Stomach (tissue), 8 donors: ENCODE measurements at regions not wholly inside any gene's neighbourhood (a gene's known extent, or its start where the extent isn't known, plus 50 kb on each side); places are given as distances from the start of the nearest gene placed in this dataset.
A peak's percentile ranks its signal among the peaks of the same experiment; 100 is the strongest.

ENCODE experiments used
- DNase-seq, 2 donors: peaks; one replicate each; pipeline versions ENCODE4 v3.0.0 to v3.0.0-alpha.2; 2013 to 2019
- H3K27ac ChIP-seq, 5 donors: fragments of 200-600 bp in 4 of 5; sonication (generic) in 4 of 5; one replicate each; pipeline ENCODE4 v1.5.1; 2013 to 2019; ENCODE audit warnings: mild to moderate bottlenecking in 1 of 5, moderate library complexity in 1 of 5
- H3K27me3 ChIP-seq, 3 donors: fragments of 200-600 bp; sonication (generic); one replicate each; pipeline ENCODE4 v1.5.1; 2017 to 2019; ENCODE audit warnings: mixed run types in 1 of 3
- H3K36me3 ChIP-seq, 4 donors: fragments of 200-600 bp; sonication (generic); 1 replicate in 3 of 4; 2 replicates in 1 of 4; pipeline ENCODE4 v1.5.1; 2016 to 2019
- H3K4me1 ChIP-seq, 4 donors: fragments of 200-600 bp; sonication (generic); one replicate each; pipeline ENCODE4 v1.5.1; 2016 to 2019
- H3K4me3 ChIP-seq, 4 donors: fragments of 200-600 bp; sonication (generic) in 3 of 4; one replicate each; pipeline ENCODE4 v1.5.1; 2016 to 2019; ENCODE audit warnings: mild to moderate bottlenecking in 1 of 4
- H3K9me3 ChIP-seq, 4 donors: fragments of 200-600 bp; sonication (generic); one replicate each; pipeline ENCODE4 v1.5.1; 2016 to 2019
- EP300 ChIP-seq: sonication (generic); formaldehyde crosslinking; IDR thresholded peaks from one replicate; pipeline ENCODE4 v1.6.1; 2017; ENCODE audit warnings: antibody characterized with exemption
- POLR2A ChIP-seq, 4 donors: fragments of 450-650 bp; IDR thresholded peaks; one replicate each; pipeline ENCODE4 v1.6.1; 2016; ENCODE audit warnings: antibody characterized with exemption in 4 of 4, control low read depth in 2 of 4, mild to moderate bottlenecking in 1 of 4, moderate library complexity in 1 of 4
- POLR2AphosphoS5 ChIP-seq, 3 donors: sonication (generic); formaldehyde crosslinking; IDR thresholded peaks; one replicate each; pipeline ENCODE4 v1.6.1; 2016; ENCODE audit warnings: antibody characterized with exemption in 3 of 3
- WGBS, 5 donors: extraction: QIAGEN DNeasy Blood & Tissue Kit in 3 of 5; methylation state at CpG; one replicate each; pipeline versions ENCODE4 v1.1.5 to v1.1.7; 2013 to 2018; 5-methylcytosine and 5-hydroxymethylcytosine counted together
- intact Hi-C: fragments of 100-400 bp; cut with DNase I; formaldehyde crosslinking; loops from one replicate; pipeline ENCODE4 v1.15.1; 2023; ENCODE audit warnings: low total_unique reads
- TF ChIP-seq, protein P1 (sequence below), 7 experiments: fragments of 450-650 bp in 4 of 7; fragments of 200-600 bp in 3 of 7; sonication (generic) in 3 of 7; IDR thresholded peaks; one replicate each; pipeline ENCODE4 v1.5.1; 2016 to 2019; ENCODE audit warnings: antibody characterized with exemption in 7 of 7, control low read depth in 2 of 7, mild to moderate bottlenecking in 1 of 7
- donor health status: healthy with polysubstance abuse.
- donor health status: Bipolar disorder and iron deficiency.
- donor health status: healthy.

DNA sequence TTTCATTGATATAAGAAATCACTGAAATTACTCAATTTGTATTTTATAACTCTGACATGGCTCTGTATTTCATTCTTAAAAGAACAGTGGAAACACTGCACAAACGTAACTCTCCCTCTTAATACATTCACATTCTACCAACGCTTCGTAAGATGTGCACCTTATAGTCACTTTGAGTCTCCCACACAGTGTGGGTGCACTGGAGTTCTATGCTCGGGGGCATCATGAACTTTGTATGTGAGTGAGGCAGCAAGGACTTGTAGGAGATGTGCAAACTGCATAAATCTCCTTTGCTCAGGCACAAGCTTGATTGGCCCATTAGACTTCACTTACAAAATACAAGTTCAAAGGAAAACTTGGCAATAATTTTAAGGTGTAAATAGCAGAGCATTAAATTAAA, 2385.0 kb upstream of the TENM3 start:
- no peak for TF ChIP-seq EP300
- no peak for TF ChIP-seq POLR2AphosphoS5 (IDR thresholded peaks at IDR 0.05)
- TF ChIP-seq, protein P1, sequence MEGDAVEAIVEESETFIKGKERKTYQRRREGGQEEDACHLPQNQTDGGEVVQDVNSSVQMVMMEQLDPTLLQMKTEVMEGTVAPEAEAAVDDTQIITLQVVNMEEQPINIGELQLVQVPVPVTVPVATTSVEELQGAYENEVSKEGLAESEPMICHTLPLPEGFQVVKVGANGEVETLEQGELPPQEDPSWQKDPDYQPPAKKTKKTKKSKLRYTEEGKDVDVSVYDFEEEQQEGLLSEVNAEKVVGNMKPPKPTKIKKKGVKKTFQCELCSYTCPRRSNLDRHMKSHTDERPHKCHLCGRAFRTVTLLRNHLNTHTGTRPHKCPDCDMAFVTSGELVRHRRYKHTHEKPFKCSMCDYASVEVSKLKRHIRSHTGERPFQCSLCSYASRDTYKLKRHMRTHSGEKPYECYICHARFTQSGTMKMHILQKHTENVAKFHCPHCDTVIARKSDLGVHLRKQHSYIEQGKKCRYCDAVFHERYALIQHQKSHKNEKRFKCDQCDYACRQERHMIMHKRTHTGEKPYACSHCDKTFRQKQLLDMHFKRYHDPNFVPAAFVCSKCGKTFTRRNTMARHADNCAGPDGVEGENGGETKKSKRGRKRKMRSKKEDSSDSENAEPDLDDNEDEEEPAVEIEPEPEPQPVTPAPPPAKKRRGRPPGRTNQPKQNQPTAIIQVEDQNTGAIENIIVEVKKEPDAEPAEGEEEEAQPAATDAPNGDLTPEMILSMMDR (IDR thresholded peaks at IDR 0.05) = no peak
- no peak for TF ChIP-seq POLR2A (IDR thresholded peaks at IDR 0.05)
- 82 to 90% (median 86%) methylated on average over 4 of the region's 4 CpGs for WGBS, 5 donors
- no peaks in the 10 kb centered on the region for H3K36me3 ChIP-seq
- H3K4me1 ChIP-seq = no peaks in the 10 kb centered on the region
- no peaks in the 10 kb centered on the region for H3K27me3 ChIP-seq
- H3K27ac ChIP-seq = no peak overlapping the region
- no peak for DNase-seq
- no peaks in the 10 kb centered on the region for H3K9me3 ChIP-seq
- no peak overlapping the region for H3K4me3 ChIP-seq
- intact Hi-C loops = no loop called here

DNA sequence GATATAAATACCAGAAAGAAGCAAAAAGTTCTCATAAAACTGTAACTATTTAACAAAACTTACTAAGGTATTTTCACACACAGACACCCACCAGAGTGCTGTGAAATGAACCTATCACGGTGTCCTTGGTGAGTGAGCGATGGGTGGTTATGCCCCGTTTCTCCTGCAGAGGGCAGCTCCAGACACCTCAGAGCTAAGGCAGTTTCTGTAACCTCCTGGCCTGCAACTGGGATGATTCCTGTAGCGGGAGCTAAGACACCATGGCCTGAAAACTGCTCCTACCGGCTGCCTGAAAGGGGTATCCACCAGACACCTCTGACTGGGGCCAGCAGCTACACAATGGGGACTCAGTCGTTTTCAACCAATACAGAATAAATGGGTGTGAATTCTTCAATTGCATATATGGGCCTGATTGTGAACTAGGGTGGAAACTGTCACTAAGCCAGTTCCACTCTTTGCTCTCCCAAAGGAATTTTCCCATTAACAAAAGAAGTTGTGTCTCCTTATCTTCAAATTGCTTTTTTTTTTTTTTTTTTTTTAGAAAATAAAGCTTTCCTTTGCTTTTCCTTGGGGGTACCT, 2375.8 kb upstream of the TENM3 start:
- TF ChIP-seq, protein P1 (IDR thresholded peaks at IDR 0.05) = peak in 2 of 7 experiments; percentile 10 to 13
- no peak for TF ChIP-seq POLR2A (IDR thresholded peaks at IDR 0.05)
- H3K4me3 ChIP-seq = no peak overlapping the region
- H3K27me3 ChIP-seq = no peaks in the 10 kb centered on the region
- H3K36me3 ChIP-seq = no peaks in the 10 kb centered on the region
- intact Hi-C loops = no loop called here
- peak in 1 of 2 donors; percentile 63 for DNase-seq
- WGBS, 5 donors = 26 to 33% (median 32%) methylated on average over 6 of the region's 6 CpGs
- no peaks in the 10 kb centered on the region for H3K9me3 ChIP-seq
- no peaks in the 10 kb centered on the region for H3K4me1 ChIP-seq
- H3K27ac ChIP-seq = no peak overlapping the region

DNA sequence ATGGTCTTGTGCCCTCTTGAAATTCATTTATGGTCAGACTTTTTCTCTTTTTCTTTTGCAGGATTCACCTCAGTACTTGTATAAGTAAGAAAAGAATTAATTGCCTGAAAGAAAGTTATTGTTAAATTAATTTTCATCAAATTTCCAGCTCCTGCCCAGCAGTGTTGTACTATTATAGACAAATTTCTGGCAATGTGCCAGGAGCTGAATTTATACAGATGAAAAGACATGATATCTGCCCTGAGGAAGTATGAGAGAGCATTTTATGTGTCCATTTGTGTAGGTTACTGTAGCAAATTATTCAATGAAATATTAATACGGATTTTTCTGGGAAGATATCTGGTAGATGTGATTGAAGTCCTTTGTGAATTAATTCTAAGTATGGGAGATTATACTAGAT, 2371.5 kb upstream of the TENM3 start:
- no peak for TF ChIP-seq POLR2AphosphoS5 (IDR thresholded peaks at IDR 0.05)
- no peak for TF ChIP-seq EP300
- no peak for TF ChIP-seq POLR2A (IDR thresholded peaks at IDR 0.05)
- TF ChIP-seq, protein P1 (IDR thresholded peaks at IDR 0.05) = no peak
- H3K4me1 ChIP-seq = no peaks in the 10 kb centered on the region
- intact Hi-C loops = no loop called here
- 68 to 82% (median 78%) methylated on average over 1 of the region's 1 CpG for WGBS, 5 donors
- peaks cover 0 to 5% (median 0%) of the 10 kb centered on the region in 4 donors for H3K9me3 ChIP-seq
- no peak overlapping the region for H3K27ac ChIP-seq
- no peaks in the 10 kb centered on the region for H3K27me3 ChIP-seq
- DNase-seq = no peak
- H3K4me3 ChIP-seq = no peak overlapping the region
- H3K36me3 ChIP-seq = no peaks in the 10 kb centered on the region

DNA sequence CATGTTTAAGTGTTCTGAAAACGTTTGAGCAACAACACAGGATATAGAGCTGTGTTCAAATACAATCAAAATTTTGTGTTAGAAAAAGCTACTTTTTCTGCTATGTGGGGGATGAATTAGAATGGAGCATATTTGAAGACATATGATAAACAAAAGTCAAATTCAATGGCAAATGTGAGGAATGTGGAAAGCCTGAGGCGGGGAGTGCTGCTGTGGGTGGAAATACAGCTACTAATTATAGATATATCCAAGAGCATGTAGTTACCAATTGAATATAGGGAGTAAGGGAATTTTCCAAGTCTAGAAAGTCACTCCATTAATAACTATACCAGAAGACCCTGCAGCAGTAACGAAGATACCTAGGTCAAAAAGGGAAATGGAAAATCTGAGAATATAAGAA, 2370.4 kb upstream of the TENM3 start:
- Histone ChIP-seq H3K27ac (no peak overlapping the region), H3K9me3 (peaks cover 0 to 5% (median 0%) of the 10 kb centered on the region in 4 donors), H3K4me1 (no peaks in the 10 kb centered on the region), H3K4me3 (no peak overlapping the region), H3K36me3 (no peaks in the 10 kb centered on the region), H3K27me3 (no peaks in the 10 kb centered on the region)
- TF ChIP-seq EP300 = no peak
- TF ChIP-seq, protein P1 (IDR thresholded peaks at IDR 0.05) = no peak
- TF ChIP-seq POLR2AphosphoS5 (IDR thresholded peaks at IDR 0.05) = no peak
- TF ChIP-seq POLR2A (IDR thresholded peaks at IDR 0.05) = no peak
- no peak for DNase-seq
- intact Hi-C loops = no loop called here
- 36 to 63% (median 56%) methylated on average over 3 of the region's 3 CpGs for WGBS, 5 donors
